ENCODE measurements at regions not wholly inside any gene's neighbourhood (a gene's known extent, or its start where the extent isn't known, plus 50 kb on each side); places are given as distances from the start of the nearest gene placed in this dataset.

DNA sequence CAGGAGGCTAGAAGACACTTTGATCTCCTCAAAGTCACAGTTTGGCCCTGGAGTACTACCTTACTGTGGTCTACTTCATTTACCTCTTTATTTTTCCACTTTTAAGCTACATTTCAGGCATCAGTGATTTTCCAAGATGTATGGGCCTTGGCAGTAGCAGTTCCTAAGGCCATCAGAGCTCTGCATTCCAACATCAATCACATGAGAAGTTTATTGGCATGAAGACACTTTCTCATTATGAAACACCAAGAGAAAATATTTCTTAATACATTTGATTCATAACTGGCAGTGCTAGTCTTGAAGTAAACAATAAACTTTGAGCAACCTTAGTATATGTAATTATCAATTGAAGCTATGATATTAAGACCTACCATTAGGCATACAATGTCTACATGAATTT is 178.1 kb downstream of the IL15 start:
- ChIA-PET CTCF (interaction anchor here (1.1 kb wide), 1 partner anchor 51 kb away, joined by 3 read pairs; no protein-coding TSS in a partner anchor), POLR2A (interaction anchor here (0.5 kb wide), 1 partner anchor 1257 kb away, joined by 3 read pairs; no protein-coding TSS in a partner anchor)
- Mint-ChIP-seq H3K27me3 (peaks cover 10% of the 10 kb centered on the region), H3K27ac (no peak overlapping the region), H3K4me1 (no peaks in the 10 kb centered on the region), H3K9me3 (no peaks in the 10 kb centered on the region), H3K4me3 (no peak overlapping the region), H3K36me3 (ENCODE audit: low read depth) (no peaks in the 10 kb centered on the region)
- DNase-seq = no peak

DNA sequence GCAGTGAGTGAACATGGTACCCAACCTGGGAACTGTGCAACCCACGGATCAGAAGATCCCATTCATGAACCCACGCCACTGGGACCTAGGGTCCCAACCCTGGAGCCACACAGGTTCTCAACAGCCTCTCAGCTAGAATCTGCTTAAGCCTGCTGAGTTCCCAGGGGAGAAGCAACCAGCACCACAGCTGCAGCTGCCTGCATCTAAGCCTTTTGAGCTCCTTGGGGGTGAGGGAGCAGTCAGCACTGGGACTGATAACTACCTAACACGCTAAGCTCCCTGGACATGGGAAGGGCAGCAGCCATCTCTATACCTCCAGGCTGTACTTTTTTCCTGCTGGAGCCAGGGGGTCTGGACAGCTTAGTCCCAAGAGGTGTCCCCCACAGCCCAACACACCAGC is 179.3 kb downstream of the IL15 start:
- H3K36me3 Mint-ChIP-seq (ENCODE audit: low read depth) = no peaks in the 10 kb centered on the region

DNA sequence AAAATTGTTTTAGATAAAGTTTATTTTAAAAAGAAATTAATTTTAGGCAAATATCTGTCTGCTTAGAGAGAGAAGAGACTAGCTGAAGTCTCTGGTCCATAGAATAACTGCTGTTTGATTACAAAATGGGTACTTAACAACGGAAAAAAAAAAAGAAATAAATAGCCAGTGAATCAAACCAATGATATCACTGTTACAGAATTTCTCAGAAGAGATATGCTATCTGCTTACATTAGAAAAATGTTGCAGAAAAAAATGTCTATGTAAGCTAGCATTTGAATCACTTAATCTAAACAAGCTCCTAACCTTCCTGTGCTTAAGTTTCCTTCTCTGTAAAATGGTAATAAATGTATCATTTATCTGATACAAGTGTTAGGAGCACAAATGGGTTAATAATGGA is 189.9 kb downstream of the IL15 start:
- Mint-ChIP-seq H3K9me3 (no peaks in the 10 kb centered on the region), H3K36me3 (ENCODE audit: low read depth) (no peaks in the 10 kb centered on the region), H3K27ac (no peak overlapping the region), H3K4me3 (no peak overlapping the region), H3K4me1 (no peaks in the 10 kb centered on the region), H3K27me3 (peaks cover 8% of the 10 kb centered on the region)
- no peak for DNase-seq
- POLR2A ChIA-PET = no interaction called here
- CTCF ChIA-PET = no interaction called here

More for the DNA sequence above, 179.3 kb downstream of the IL15 start:
- Mint-ChIP-seq H3K27ac (no peak overlapping the region), H3K9me3 (no peaks in the 10 kb centered on the region), H3K4me3 (no peak overlapping the region), H3K27me3 (peaks cover 12% of the 10 kb centered on the region), H3K4me1 (no peaks in the 10 kb centered on the region)
- ChIA-PET POLR2A (no interaction called here), CTCF (no interaction called here)
- no peak for DNase-seq

DNA sequence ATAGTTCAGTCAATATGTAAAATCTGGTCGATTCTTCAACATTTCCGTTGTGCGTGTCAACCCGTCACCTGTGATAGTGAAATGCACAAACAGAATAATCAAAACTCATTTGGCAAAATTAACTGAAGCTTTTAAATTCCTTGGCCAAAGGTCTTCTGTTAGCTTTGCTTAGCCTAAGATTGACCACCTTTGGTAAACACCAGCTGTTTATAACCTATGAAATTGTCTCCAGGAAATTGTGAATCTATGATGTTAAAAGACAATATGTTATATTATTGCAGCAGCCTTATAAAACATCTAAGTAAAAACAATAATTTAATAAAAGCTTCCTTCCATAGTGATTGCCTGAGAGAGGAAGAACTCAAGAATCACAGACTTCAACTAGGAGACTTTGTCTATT is 196.8 kb downstream of the IL15 start:
- Mint-ChIP-seq H3K4me1 (no peaks in the 10 kb centered on the region), H3K9me3 (no peaks in the 10 kb centered on the region), H3K27ac (no peak overlapping the region), H3K27me3 (peaks cover 5% of the 10 kb centered on the region), H3K36me3 (ENCODE audit: low read depth) (no peaks in the 10 kb centered on the region), H3K4me3 (no peak overlapping the region)
- DNase-seq = no peak
- CTCF ChIA-PET = no interaction called here
- POLR2A ChIA-PET = no interaction called here

DNA sequence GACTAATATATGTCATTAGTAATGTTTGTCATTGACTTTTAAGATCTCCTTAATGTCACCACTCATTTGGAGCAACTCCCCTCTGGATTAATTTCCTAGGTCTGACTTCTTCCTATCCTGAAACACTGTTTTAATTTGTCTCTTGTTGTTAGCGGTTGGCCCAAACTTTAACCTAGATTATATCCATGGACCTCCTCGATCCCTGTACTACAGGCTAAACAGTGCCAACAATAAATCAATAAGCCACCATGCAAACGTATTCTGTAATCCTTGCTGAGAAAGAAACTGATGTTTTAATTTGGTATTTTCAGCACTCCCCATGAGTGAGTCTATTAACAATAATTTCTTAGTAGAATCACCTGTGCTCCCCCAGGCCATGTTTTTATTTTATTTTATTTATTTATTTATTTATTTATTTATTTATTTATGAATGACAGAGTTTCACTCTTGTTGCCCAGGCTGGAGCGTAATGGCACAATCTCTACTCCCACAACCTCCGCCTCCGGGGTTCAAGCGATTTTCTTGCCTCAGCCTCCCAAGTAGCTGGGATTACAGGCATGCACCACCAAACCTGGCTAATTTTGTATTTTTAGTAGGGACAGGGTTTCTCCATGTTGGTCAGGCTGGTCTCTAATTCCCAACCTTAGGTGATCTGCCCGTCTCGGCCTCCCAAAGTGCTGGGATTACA is 204.1 kb downstream of the IL15 start:
- Mint-ChIP-seq H3K9me3 (no peaks in the 10 kb centered on the region), H3K27me3 (peaks cover 3% of the 10 kb centered on the region), H3K36me3 (ENCODE audit: low read depth) (no peaks in the 10 kb centered on the region), H3K4me3 (no peak overlapping the region), H3K4me1 (no peaks in the 10 kb centered on the region), H3K27ac (no peak overlapping the region)
- ChIA-PET POLR2A (no interaction called here), CTCF (no interaction called here)
- no peak for DNase-seq

DNA sequence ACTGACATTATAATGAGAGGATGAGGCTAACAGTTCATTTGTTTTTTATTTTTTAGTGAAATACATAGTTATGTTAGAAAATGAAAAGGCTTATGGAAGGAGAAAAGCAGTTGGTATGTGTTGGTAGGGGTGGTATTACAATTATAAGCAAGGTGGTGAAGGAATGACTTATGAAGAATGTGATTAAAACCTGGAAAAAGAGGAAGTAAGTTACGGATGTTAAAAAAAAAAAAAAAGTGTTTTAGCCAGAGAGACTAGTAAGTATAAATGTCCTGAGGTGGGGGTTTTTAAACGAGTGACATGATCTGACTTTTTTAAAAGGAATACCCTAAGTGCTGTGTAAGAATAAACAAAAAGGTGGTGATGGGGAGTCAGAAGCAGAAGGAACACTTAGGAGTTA is 206.8 kb downstream of the IL15 start:
- H3K4me1 Mint-ChIP-seq = no peaks in the 10 kb centered on the region
- CTCF ChIA-PET = no interaction called here
- POLR2A ChIA-PET = no interaction called here
- H3K27ac Mint-ChIP-seq = no peak overlapping the region
- no peaks in the 10 kb centered on the region for H3K36me3 Mint-ChIP-seq (ENCODE audit: low read depth)
- H3K4me3 Mint-ChIP-seq = no peak overlapping the region
- DNase-seq = no peak
- H3K27me3 Mint-ChIP-seq = peaks cover 6% of the 10 kb centered on the region
- H3K9me3 Mint-ChIP-seq = no peaks in the 10 kb centered on the region

DNA sequence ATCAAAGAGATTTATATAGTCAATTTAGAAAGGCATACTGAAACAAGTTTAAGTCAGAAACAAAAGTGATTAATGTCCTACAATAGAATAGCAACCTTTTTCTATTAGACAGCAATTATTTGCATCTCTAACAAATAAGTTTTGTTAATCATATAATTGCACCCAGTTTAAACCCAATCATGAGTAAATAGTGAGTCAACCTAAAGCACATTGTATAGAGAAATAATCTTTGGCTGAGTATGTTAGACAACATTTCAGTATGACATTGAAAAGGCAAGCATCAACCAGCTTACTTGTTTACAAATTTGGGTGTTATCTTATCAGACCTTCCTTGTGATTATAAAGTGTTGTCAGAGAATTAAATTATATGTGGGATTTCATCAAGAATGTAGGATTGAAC is 209.5 kb downstream of the IL15 start:
- DNase-seq = no peak
- ChIA-PET CTCF (no interaction called here), POLR2A (no interaction called here)
- H3K4me1 Mint-ChIP-seq = no peaks in the 10 kb centered on the region
- no peaks in the 10 kb centered on the region for H3K9me3 Mint-ChIP-seq
- no peak overlapping the region for H3K4me3 Mint-ChIP-seq
- H3K27ac Mint-ChIP-seq = no peak overlapping the region
- H3K36me3 Mint-ChIP-seq (ENCODE audit: low read depth) = no peaks in the 10 kb centered on the region
- peaks cover 6% of the 10 kb centered on the region for H3K27me3 Mint-ChIP-seq

DNA sequence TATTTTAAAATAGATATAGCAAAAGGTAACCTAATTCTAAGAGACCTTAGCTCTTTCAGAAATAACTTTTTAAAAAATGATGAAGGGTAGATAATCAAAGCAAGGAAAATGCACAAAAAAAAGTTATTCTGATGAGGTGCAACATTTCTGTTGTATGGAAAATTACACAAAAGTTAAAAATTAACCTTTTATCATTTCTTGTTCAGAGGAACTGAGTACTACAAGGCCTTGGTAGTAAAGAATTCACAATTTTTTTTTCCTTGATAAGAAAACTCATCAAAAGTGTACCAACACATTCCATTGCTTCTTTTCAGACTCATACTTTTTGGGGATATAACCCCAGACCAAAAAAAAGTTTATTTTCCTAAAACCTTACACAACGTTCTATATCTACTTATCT is 213.0 kb downstream of the IL15 start:
- CTCF ChIA-PET = no interaction called here
- Mint-ChIP-seq H3K27me3 (peaks cover 3% of the 10 kb centered on the region), H3K4me1 (no peaks in the 10 kb centered on the region), H3K4me3 (no peak overlapping the region), H3K27ac (no peak overlapping the region), H3K9me3 (no peaks in the 10 kb centered on the region), H3K36me3 (ENCODE audit: low read depth) (no peaks in the 10 kb centered on the region)
- POLR2A ChIA-PET = no interaction called here
- DNase-seq = no peak

DNA sequence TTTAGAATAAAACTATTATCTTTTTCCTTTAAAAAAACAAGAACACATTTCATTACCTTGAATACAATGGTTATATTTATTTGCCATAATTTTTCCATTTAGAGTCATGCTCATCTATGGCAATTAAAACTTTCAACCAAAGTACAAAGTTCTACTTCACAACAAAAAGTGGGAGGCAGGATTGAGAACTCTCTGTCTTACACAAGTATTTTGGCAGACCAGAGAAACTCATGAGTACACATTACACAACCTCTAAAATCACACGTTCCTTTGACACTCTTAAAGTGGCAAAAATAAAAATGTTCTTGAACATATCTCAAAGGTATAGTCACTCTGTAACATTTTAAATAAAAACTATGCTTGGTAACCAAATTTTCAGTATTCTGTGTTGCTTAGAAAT is 213.4 kb downstream of the IL15 start:
- POLR2A ChIA-PET = no interaction called here
- H3K4me3 Mint-ChIP-seq = no peak overlapping the region
- H3K36me3 Mint-ChIP-seq (ENCODE audit: low read depth) = no peaks in the 10 kb centered on the region
- no peak overlapping the region for H3K27ac Mint-ChIP-seq
- no peaks in the 10 kb centered on the region for H3K9me3 Mint-ChIP-seq
- H3K27me3 Mint-ChIP-seq = peaks cover 3% of the 10 kb centered on the region
- no peak for DNase-seq
- CTCF ChIA-PET = no interaction called here
- no peaks in the 10 kb centered on the region for H3K4me1 Mint-ChIP-seq

DNA sequence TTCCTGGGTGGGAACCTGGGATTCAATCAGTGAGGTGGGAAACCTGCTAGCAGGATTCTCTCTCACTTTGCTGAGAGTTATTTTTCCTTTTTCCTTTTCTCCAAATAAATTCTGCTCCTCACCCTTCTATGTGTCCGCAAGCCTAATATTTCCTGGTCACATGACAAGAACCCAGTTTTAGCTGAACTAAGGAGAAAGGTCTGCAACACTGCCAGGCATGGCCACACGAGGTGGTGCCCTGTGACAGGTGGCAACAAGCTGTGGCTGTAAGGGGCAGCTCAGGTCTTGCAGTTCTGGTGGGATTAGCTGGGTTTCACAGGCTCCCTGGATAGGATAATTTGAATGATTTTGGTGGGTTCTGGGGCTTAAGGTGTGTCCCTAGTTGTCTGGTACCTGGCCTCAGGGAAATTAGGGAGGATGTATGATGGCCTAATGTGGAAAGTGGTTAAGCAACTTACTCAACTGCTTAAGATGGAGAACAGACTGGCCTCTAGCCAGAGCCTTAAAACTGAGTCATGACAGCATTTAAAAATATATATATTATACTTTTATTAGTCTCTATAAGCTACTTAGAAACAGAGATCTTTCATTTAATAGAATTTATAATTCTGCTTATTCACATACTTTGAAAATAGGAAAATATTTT is 215.0 kb downstream of the IL15 start:
- no peak for DNase-seq
- Mint-ChIP-seq H3K36me3 (ENCODE audit: low read depth) (no peaks in the 10 kb centered on the region), H3K27me3 (peaks cover 3% of the 10 kb centered on the region), H3K27ac (no peak overlapping the region), H3K4me3 (no peak overlapping the region), H3K4me1 (no peaks in the 10 kb centered on the region), H3K9me3 (no peaks in the 10 kb centered on the region)
- ChIA-PET CTCF (no interaction called here), POLR2A (no interaction called here)

DNA sequence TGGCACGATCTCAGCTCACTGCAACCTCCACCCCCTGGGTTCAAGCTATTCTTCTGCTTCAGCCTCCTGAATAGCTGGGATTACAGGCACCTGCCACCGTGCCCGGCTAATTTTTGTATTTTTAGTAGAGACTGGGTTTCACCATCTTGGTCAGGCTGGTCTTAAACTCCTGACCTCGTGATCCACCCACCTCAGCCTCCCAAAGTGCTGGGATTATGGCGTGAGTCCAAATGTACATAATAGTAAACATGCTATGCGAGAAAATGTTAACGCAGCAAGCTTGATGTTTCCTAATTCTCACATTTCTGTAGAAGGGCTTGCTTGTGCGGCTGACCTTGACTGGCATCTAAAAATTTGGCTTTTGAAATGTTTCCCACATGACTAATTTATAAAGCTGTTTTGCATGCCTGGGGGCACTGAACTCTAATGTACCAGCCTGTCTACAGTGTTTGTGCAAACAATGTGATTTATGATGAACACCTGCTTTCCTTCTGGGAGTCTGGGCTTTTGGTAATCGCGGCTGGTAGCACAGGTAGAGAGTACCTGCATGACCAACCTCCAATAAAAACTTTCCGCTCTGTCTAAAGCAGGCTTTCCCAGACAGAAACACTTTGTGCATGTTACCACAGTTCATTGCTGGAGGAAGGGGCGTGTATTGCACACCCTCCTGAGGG is 216.8 kb downstream of the IL15 start:
- H3K27ac Mint-ChIP-seq = no peak overlapping the region
- H3K36me3 Mint-ChIP-seq (ENCODE audit: low read depth) = no peaks in the 10 kb centered on the region
- H3K4me1 Mint-ChIP-seq = no peaks in the 10 kb centered on the region
- no peak overlapping the region for H3K4me3 Mint-ChIP-seq
- H3K9me3 Mint-ChIP-seq = no peaks in the 10 kb centered on the region
- POLR2A ChIA-PET = no interaction called here
- H3K27me3 Mint-ChIP-seq = no peaks in the 10 kb centered on the region
- CTCF ChIA-PET = interaction anchor here (0.7 kb wide), 1 partner anchor 310 kb away, joined by 4 read pairs; no protein-coding TSS in a partner anchor
- no peak for DNase-seq

DNA sequence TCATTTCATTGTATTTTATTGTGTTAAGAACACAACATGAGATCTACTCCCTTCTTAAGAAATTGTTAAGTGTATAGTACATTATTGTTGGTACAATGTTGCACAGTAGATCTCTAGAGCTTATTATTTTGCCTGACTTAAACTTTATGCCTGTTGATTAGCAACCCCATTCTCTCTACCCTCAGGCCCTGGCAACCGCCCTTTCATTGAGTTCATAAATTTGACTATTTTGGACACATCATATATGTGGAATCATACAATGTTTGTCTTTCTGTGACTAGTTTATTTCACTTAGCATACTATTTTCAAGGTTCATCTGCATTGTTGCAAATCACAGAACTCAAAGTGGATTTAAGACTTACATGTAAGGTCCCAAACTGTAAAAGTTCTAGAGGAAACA is 222.1 kb downstream of the IL15 start:
- Mint-ChIP-seq H3K9me3 (no peaks in the 10 kb centered on the region), H3K27me3 (no peaks in the 10 kb centered on the region), H3K27ac (no peak overlapping the region), H3K4me3 (no peak overlapping the region), H3K4me1 (no peaks in the 10 kb centered on the region), H3K36me3 (ENCODE audit: low read depth) (no peaks in the 10 kb centered on the region)
- POLR2A ChIA-PET = no interaction called here
- CTCF ChIA-PET = no interaction called here
- no peak for DNase-seq

DNA sequence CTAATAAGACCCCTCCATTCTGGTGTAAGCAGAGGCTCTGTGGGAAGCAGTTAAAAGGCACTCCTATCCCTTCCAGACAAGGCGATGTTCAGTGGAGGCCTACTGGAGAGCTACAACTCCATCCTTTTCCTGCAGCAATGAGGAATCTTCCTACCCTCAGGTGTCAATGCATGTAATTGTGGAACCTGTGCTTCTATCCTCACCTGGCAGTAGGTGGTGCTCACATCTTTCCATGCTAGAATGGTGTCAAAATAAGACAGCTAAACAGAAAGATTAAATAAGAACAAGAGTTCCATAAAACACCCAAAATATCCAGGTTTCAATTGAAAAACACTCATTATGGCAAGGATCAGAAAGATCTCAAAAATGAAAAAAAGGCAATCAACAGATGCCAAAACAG is 224.6 kb downstream of the IL15 start:
- no peak for DNase-seq
- ChIA-PET CTCF (no interaction called here), POLR2A (no interaction called here)
- H3K4me3 Mint-ChIP-seq = no peak overlapping the region
- no peak overlapping the region for H3K27ac Mint-ChIP-seq
- no peaks in the 10 kb centered on the region for H3K4me1 Mint-ChIP-seq
- H3K36me3 Mint-ChIP-seq (ENCODE audit: low read depth) = no peaks in the 10 kb centered on the region
- H3K27me3 Mint-ChIP-seq = peaks cover under 1% of the 10 kb centered on the region
- H3K9me3 Mint-ChIP-seq = no peaks in the 10 kb centered on the region

DNA sequence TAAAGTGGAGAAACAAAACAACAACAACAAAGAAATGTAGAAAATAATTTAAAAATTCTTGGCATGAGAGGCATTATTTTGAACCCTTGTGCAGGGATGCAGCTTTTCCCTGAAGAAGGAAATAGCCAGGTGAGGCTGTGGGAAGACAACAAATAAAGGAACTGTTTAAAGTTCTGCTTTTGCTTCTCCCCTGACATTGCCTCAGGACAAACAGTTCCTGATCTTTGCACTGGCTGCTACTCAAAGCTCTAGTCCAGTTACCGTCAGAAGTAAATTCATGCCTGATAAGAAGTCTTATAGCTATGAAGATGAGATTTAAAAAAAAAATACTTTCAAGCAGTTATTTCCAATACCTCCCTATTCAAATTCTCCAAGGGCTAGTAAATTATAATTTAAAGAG is 233.8 kb downstream of the IL15 start:
- H3K4me3 Mint-ChIP-seq = no peak overlapping the region
- H3K9me3 Mint-ChIP-seq = no peaks in the 10 kb centered on the region
- DNase-seq = no peak
- POLR2A ChIA-PET = no interaction called here
- CTCF ChIA-PET = no interaction called here
- H3K27me3 Mint-ChIP-seq = peaks cover 11% of the 10 kb centered on the region
- no peak overlapping the region for H3K27ac Mint-ChIP-seq
- H3K4me1 Mint-ChIP-seq = no peaks in the 10 kb centered on the region
- H3K36me3 Mint-ChIP-seq (ENCODE audit: low read depth) = no peaks in the 10 kb centered on the region

All from activated CD4-positive, alpha-beta memory T cell treated with anti-CD3 and anti-CD28 coated beads, Interleukin-2, amount 10 ng/mL, durations not matched to agents 7 days and 5 days (primary cell).